ENCODE measurements at regions not wholly inside any gene's neighbourhood (a gene's known extent, or its start where the extent isn't known, plus 50 kb on each side); places are given as distances from the start of the nearest gene placed in this dataset.
"Not testable (repeated sequence)": the region's sequence is repeated elsewhere in the genome, so short reads cannot be mapped to it uniquely, and the experiment has no call there.

- no peak overlapping the region for H3K4me3 ChIP-seq (ENCODE audit: low read length in 3 of 3)
- H3K4me1 ChIP-seq (ENCODE audit: control insufficient read depth in 2 of 3, insufficient read depth in 2 of 3, low read depth in 1 of 3, low read length in 3 of 3) = peaks cover 2 to 4% (median 3%) of the 10 kb centered on the region in 3 donors
- no peaks in the 10 kb centered on the region for H3K36me3 ChIP-seq (ENCODE audit: control insufficient read depth in 2 of 3, insufficient read depth in 3 of 3, low read length in 3 of 3)
- TF ChIP-seq, protein P1, sequence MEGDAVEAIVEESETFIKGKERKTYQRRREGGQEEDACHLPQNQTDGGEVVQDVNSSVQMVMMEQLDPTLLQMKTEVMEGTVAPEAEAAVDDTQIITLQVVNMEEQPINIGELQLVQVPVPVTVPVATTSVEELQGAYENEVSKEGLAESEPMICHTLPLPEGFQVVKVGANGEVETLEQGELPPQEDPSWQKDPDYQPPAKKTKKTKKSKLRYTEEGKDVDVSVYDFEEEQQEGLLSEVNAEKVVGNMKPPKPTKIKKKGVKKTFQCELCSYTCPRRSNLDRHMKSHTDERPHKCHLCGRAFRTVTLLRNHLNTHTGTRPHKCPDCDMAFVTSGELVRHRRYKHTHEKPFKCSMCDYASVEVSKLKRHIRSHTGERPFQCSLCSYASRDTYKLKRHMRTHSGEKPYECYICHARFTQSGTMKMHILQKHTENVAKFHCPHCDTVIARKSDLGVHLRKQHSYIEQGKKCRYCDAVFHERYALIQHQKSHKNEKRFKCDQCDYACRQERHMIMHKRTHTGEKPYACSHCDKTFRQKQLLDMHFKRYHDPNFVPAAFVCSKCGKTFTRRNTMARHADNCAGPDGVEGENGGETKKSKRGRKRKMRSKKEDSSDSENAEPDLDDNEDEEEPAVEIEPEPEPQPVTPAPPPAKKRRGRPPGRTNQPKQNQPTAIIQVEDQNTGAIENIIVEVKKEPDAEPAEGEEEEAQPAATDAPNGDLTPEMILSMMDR (IDR thresholded peaks at IDR 0.05; ENCODE audit: borderline replicate concordance, extremely low read depth, insufficient read depth) = no peak
- no peak overlapping the region for H3K27ac ChIP-seq (ENCODE audit: low read depth in 2 of 2, low read length in 2 of 2)
- no peaks in the 10 kb centered on the region for H3K27me3 ChIP-seq (ENCODE audit: control insufficient read depth, insufficient read depth, low read length)
- no peak overlapping the region for H3K9ac ChIP-seq (ENCODE audit: low read length in 3 of 3)
- DNase-seq = no peak
- intact Hi-C loops (cut with DNase I) = no loop called here
- no peaks in the 10 kb centered on the region for H3K9me3 ChIP-seq (ENCODE audit: control insufficient read depth in 2 of 3, insufficient read depth in 1 of 3, low read length in 3 of 3)
- FAIRE-seq = no peak
Measured at GRCh38 chr4:15332377-15332776, 95.5 kb upstream of the C1QTNF7 start.

DNA sequence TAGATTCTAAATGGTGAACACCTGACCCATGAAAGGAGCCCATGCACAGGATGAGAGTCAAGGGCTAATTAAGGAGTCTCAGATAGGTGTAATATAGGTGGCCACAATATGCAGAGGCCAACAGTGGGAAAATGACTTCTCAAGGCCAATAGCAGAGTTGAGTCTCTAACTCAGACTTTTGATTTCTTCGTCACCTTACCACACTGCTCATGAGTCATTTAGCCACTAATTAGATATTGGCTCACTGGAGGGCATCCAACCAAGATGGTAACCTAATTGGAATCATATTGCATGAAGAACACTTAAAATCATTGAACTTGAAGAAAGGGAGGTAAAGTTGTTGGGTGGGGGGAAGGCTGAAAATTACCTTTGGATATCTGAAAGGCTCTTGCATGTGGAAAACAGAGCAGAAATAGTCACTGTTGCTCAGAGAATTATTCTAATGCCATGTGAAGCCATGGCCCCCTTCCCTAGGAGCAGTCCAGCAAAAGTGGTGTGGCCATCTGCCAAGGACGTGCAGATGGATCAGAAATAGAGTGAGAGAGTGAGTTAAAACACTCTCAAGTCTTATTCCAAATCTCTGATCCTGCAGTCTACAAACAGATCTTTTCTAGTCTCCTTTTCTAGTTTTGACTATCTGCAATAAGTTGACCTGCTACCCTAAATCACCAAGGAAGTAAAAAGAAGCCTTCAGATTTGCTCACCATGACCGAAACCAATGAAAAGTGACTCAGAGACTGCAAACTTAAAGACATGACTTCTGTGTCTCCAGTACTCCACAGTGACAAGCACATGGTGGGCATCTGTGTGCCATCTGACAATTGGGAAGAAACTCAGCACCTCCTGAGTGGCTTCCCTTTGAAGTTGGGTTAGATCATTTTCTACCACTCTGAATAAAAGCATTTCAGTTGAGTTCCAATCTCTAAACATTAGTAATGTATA is 93.9 kb upstream of the C1QTNF7 start:
- Histone ChIP-seq H3K27me3 (ENCODE audit: control insufficient read depth, insufficient read depth, low read length) (no peaks in the 10 kb centered on the region), H3K36me3 (ENCODE audit: control insufficient read depth in 2 of 3, insufficient read depth in 3 of 3, low read length in 3 of 3) (no peaks in the 10 kb centered on the region), H3K4me1 (ENCODE audit: control insufficient read depth in 2 of 3, insufficient read depth in 2 of 3, low read depth in 1 of 3, low read length in 3 of 3) (peaks cover 0 to 4% (median 3%) of the 10 kb centered on the region in 3 donors), H3K4me3 (ENCODE audit: low read length in 3 of 3) (no peak overlapping the region), H3K9me3 (ENCODE audit: control insufficient read depth in 2 of 3, insufficient read depth in 1 of 3, low read length in 3 of 3) (no peaks in the 10 kb centered on the region), H3K9ac (ENCODE audit: low read length in 3 of 3) (no peak overlapping the region), H3K27ac (ENCODE audit: low read depth in 2 of 2, low read length in 2 of 2) (no peak overlapping the region)
- TF ChIP-seq, protein P1 (IDR thresholded peaks at IDR 0.05; ENCODE audit: borderline replicate concordance, extremely low read depth, insufficient read depth) = no peak
- FAIRE-seq = no peak
- intact Hi-C loops (cut with DNase I) = no loop called here
- no peak for DNase-seq

- no peaks in the 10 kb centered on the region for H3K9me3 ChIP-seq (ENCODE audit: control insufficient read depth in 2 of 3, insufficient read depth in 1 of 3, low read length in 3 of 3)
- no peaks in the 10 kb centered on the region for H3K36me3 ChIP-seq (ENCODE audit: control insufficient read depth in 2 of 3, insufficient read depth in 3 of 3, low read length in 3 of 3)
- intact Hi-C loops (cut with DNase I) = no loop called here
- H3K4me3 ChIP-seq (ENCODE audit: low read length in 3 of 3) = no peak overlapping the region
- H3K27ac ChIP-seq (ENCODE audit: low read depth in 2 of 2, low read length in 2 of 2) = no peak overlapping the region
- no peaks in the 10 kb centered on the region for H3K27me3 ChIP-seq (ENCODE audit: control insufficient read depth, insufficient read depth, low read length)
- FAIRE-seq (no peak), DNase-seq (no peak)
- TF ChIP-seq, protein P1 (IDR thresholded peaks at IDR 0.05; ENCODE audit: borderline replicate concordance, extremely low read depth, insufficient read depth) = no peak
- peaks cover 3 to 10% (median 4%) of the 10 kb centered on the region in 3 donors for H3K4me1 ChIP-seq (ENCODE audit: control insufficient read depth in 2 of 3, insufficient read depth in 2 of 3, low read depth in 1 of 3, low read length in 3 of 3)
- no peak overlapping the region for H3K9ac ChIP-seq (ENCODE audit: low read length in 3 of 3)
Measured at GRCh38 chr4:15336410-15337167, 91.2 kb upstream of the C1QTNF7 start.

DNA sequence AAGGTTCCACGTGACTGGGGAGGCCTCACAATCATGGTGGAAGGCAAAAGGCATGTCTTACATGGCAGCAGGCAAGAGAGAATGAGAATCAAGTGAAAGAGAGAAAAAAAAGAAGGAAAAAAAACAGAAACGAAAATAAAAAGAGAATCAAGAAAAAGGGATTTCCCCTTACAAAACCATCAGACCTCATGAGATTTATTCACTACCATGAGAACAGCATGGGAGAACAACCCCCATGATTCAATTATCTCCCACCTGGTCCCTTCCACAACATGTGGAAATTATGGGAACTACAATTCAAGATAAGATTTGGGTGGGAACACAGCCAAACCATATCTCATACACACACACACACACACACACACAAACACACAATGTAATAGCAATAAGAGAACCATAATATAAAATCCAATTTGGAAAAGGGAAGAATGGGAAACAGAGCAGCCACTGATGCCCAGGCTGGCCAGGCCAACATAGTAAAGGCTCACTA is 90.6 kb upstream of the C1QTNF7 start:
- H3K9me3 ChIP-seq (ENCODE audit: control insufficient read depth in 2 of 3, insufficient read depth in 1 of 3, low read length in 3 of 3); intact Hi-C loops (cut with DNase I); H3K27me3 ChIP-seq (ENCODE audit: control insufficient read depth, insufficient read depth, low read length); FAIRE-seq; H3K36me3 ChIP-seq (ENCODE audit: control insufficient read depth in 2 of 3, insufficient read depth in 3 of 3, low read length in 3 of 3); H3K27ac ChIP-seq (ENCODE audit: low read depth in 2 of 2, low read length in 2 of 2); DNase-seq; H3K4me3 ChIP-seq (ENCODE audit: low read length in 3 of 3); H3K9ac ChIP-seq (ENCODE audit: low read length in 3 of 3): not testable (repeated sequence)
- peaks cover 3 to 14% (median 5%) of the 10 kb centered on the region in 3 donors for H3K4me1 ChIP-seq (ENCODE audit: control insufficient read depth in 2 of 3, insufficient read depth in 2 of 3, low read depth in 1 of 3, low read length in 3 of 3)
